Brain microvascular endothelial cell (primary cell): ENCODE measurements at regions not wholly inside any gene's neighbourhood (a gene's known extent, or its start where the extent isn't known, plus 50 kb on each side); places are given as distances from the start of the nearest gene placed in this dataset.

Source experiments
- DNase-seq: peaks from one replicate; pipeline ENCODE4 v3.0.0-alpha.2; 2020
- H3K27ac ChIP-seq: fragments of 250-450 bp; sonication (Bioruptor Pico); 2 replicates; pipeline ENCODE4 v1.5.1; 2020; ENCODE audit warnings: mild to moderate bottlenecking, moderate library complexity
- H3K27me3 ChIP-seq: fragments of 250-450 bp; sonication (Bioruptor Pico); replicated peaks from 2 replicates; pipeline ENCODE4 v1.5.1; 2020; ENCODE audit warnings: mild to moderate bottlenecking
- H3K36me3 ChIP-seq: fragments of 250-450 bp; sonication (Bioruptor Pico); replicated peaks from 2 replicates; pipeline ENCODE4 v1.5.1; 2020; ENCODE audit warnings: mild to moderate bottlenecking
- H3K4me3 ChIP-seq: 2 replicates; pipeline ENCODE4 v1.5.1; 2011; ENCODE audit warnings: low read depth, mild to moderate bottlenecking, control low read depth, low read length, moderate library complexity
- in situ Hi-C: cut with HindIII; loops from 2 replicates; pipeline ENCODE4 v1.10.0; 2017; ENCODE audit warnings: low sequenced_read_pairs, low pct_ligation_motif_present
- TF ChIP-seq, protein P1 (sequence below): IDR thresholded peaks from 2 replicates; pipeline ENCODE4 v1.5.1; 2011; ENCODE audit warnings: low read depth, mild to moderate bottlenecking, moderate library complexity, low read length, control low read depth, inconsistent platforms; ENCODE audit errors: missing control alignments

GRCh38 chr6:9409126-9409525, 973.8 kb upstream of the SLC35B3 start:
- no peak for DNase-seq
- Histone ChIP-seq H3K27ac (no peak overlapping the region), H3K4me3 (no peak overlapping the region), H3K27me3 (no peaks in the 10 kb centered on the region), H3K36me3 (no peaks in the 10 kb centered on the region)
- TF ChIP-seq, protein P1, sequence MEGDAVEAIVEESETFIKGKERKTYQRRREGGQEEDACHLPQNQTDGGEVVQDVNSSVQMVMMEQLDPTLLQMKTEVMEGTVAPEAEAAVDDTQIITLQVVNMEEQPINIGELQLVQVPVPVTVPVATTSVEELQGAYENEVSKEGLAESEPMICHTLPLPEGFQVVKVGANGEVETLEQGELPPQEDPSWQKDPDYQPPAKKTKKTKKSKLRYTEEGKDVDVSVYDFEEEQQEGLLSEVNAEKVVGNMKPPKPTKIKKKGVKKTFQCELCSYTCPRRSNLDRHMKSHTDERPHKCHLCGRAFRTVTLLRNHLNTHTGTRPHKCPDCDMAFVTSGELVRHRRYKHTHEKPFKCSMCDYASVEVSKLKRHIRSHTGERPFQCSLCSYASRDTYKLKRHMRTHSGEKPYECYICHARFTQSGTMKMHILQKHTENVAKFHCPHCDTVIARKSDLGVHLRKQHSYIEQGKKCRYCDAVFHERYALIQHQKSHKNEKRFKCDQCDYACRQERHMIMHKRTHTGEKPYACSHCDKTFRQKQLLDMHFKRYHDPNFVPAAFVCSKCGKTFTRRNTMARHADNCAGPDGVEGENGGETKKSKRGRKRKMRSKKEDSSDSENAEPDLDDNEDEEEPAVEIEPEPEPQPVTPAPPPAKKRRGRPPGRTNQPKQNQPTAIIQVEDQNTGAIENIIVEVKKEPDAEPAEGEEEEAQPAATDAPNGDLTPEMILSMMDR = no peak
- in situ Hi-C loops = no loop called here

DNA sequence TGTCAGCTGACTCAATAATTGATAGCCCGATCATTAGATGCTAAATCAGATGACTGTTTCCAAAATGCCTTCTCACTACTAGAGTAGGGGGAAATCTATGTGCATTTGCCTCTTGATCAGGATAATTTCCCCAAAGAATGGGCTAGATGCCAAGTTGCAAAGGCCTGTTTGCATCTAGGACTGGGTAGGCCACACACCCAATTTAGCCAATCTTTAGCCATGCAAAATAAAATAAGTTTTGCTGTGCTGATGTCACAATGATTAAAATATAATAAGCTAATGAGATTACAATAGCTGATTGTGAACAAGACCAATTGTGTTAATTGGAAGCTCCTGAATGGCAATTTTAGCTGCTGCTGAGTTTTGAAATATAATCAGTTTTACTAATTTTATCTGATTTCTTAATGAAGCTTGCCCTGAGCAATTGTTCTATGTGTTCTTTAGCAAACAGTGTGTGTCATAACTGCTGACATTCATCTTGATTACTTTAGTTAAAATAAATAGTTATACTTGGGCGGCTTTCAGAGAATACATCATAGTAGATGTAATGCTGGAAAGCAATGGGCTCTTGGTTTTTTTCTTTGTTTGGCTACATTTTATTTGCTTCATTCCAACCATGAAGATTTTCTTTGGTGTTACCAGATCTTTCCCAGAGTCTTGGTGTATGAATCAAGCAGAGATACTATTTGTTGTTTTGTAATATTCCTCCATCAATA, 973.2 kb upstream of the SLC35B3 start:
- no peaks in the 10 kb centered on the region for H3K36me3 ChIP-seq
- no peak overlapping the region for H3K4me3 ChIP-seq
- in situ Hi-C loops = no loop called here
- no peak overlapping the region for H3K27ac ChIP-seq
- no peaks in the 10 kb centered on the region for H3K27me3 ChIP-seq
- no peak for DNase-seq
- TF ChIP-seq, protein P1 = no peak

DNA sequence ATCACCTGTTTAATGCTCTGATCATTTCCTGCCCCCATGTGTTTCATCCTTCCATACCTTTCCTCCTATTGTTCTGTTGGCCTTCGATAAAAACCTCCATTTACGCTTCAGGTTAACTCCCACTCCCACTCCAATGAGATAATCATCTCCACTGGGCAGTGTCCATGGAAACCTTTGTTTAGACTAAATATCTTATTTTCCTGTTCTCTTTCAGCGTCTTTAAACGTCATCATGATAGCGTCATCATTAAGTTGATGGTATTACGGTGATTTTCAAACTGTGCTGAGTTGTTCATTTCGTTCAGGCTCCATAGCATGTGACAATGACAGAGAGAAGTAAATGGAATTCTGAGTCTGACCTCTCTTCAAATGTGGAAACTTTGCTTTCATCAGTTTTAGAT, 970.5 kb upstream of the SLC35B3 start:
- Histone ChIP-seq H3K27me3 (no peaks in the 10 kb centered on the region), H3K4me3 (no peak overlapping the region), H3K27ac (no peak overlapping the region), H3K36me3 (no peaks in the 10 kb centered on the region)
- no peak for DNase-seq
- in situ Hi-C loops = no loop called here
- TF ChIP-seq, protein P1 = no peak

- no peaks in the 10 kb centered on the region for H3K36me3 ChIP-seq
- TF ChIP-seq, protein P1 = no peak
- peak; percentile 44 for DNase-seq
- no peak overlapping the region for H3K27ac ChIP-seq
- in situ Hi-C loops = no loop called here
- H3K27me3 ChIP-seq = no peaks in the 10 kb centered on the region
- no peak overlapping the region for H3K4me3 ChIP-seq
These were observed 970.0 kb upstream of the SLC35B3 start for GRCh38 chr6:9405369-9405768.

GRCh38 chr6:9404351-9405146, 969.2 kb upstream of the SLC35B3 start:
- TF ChIP-seq, protein P1 = no peak
- Histone ChIP-seq H3K27ac (no peak overlapping the region), H3K36me3 (no peaks in the 10 kb centered on the region), H3K4me3 (no peak overlapping the region), H3K27me3 (no peaks in the 10 kb centered on the region)
- in situ Hi-C loops = no loop called here
- no peak for DNase-seq
